ENCODE measurements at regions not wholly inside any gene's neighbourhood (a gene's known extent, or its start where the extent isn't known, plus 50 kb on each side); places are given as distances from the start of the nearest gene placed in this dataset.

GRCh38 chr1:228944296-228944695, 209.0 kb downstream of the RHOU start (continued):
- TF ChIP-seq CTCF (conservative IDR thresholded peaks at IDR 0.05; ENCODE audit: low read depth in 2 of 2) (no peak), ZNF331 (CRISPR knock-in tag; IDR thresholded peaks at IDR 0.05; ENCODE audit: low read depth) (no peak), STAT1 (IDR thresholded peaks at IDR 0.05; ENCODE audit: unreplicated experiment) (no peak)

GRCh38 chr1:228944935-228945371, 209.7 kb downstream of the RHOU start:
- Histone ChIP-seq H3F3A (replicated peaks; ENCODE audit: low read depth) (no peaks in the 10 kb centered on the region), H3K4me1 (ENCODE audit: insufficient read depth) (no peaks in the 10 kb centered on the region), H3K9me2 (ENCODE audit: insufficient read depth) (peaks cover 6% of the 10 kb centered on the region; the same call in 1 of the 2 replicates), H3K4me2 (no peak overlapping the region), H4K20me1 (replicated peaks; ENCODE audit: insufficient read depth) (no peaks in the 10 kb centered on the region), H3K27ac (ENCODE audit: low read depth) (no peak overlapping the region), H3K27me3 (ENCODE audit: insufficient read depth) (no peaks in the 10 kb centered on the region), H2AFZ (no peak overlapping the region), H3K79me2 (replicated peaks; ENCODE audit: insufficient read depth) (no peaks in the 10 kb centered on the region), H3K4me3 (no peak overlapping the region), H3K36me3 (ENCODE audit: insufficient read depth) (no peaks in the 10 kb centered on the region)
- Mint-ChIP-seq H3K4me3 (no peak overlapping the region), H3K4me1 (peaks cover 12% of the 10 kb centered on the region; the same call in 2 of the 3 replicates), H3K9me3 (no peaks in the 10 kb centered on the region), H3K27ac (no peak overlapping the region), H3K27me3 (ENCODE audit: insufficient read depth, low read depth, poor library complexity) (peaks cover 8% of the 10 kb centered on the region), H3K36me3 (ENCODE audit: low read depth) (no peaks in the 10 kb centered on the region)
- DNase-seq (ENCODE audit: low spot score), result no peak
- no peak for ATAC-seq
- TF ChIP-seq CREB1 (CRISPR knock-in tag; IDR thresholded peaks at IDR 0.05; ENCODE audit: low read depth), result no peak
- no peak for TF ChIP-seq ZNF331 (CRISPR knock-in tag; IDR thresholded peaks at IDR 0.05; ENCODE audit: low read depth)
- TF ChIP-seq EZH2phosphoT487 (IDR thresholded peaks at IDR 0.05; ENCODE audit: unreplicated experiment), result no peak
- TF ChIP-seq JUNB (IDR thresholded peaks at IDR 0.05; ENCODE audit: unreplicated experiment), result no peak
- no peak for TF ChIP-seq STAT1 (IDR thresholded peaks at IDR 0.05; ENCODE audit: unreplicated experiment)
- TF ChIP-seq NANOG (IDR thresholded peaks at IDR 0.05; ENCODE audit: borderline replicate concordance), result no peak
- TF ChIP-seq ZNF114 (CRISPR knock-in tag; IDR thresholded peaks at IDR 0.05), result no peak
- no peak for TF ChIP-seq ZNF462 (CRISPR knock-in tag; IDR thresholded peaks at IDR 0.05)
- no peak for TF ChIP-seq POLR2AphosphoS5 (IDR thresholded peaks at IDR 0.05; ENCODE audit: low read depth)

All from GM23338 (cell line).